Choroid plexus epithelial cell (primary cell): ENCODE measurements at regions not wholly inside any gene's neighbourhood (a gene's known extent, or its start where the extent isn't known, plus 50 kb on each side); places are given as distances from the start of the nearest gene placed in this dataset.
A peak's percentile ranks its signal among the peaks of the same experiment; 100 is the strongest.

ENCODE experiments used
- DNase-seq: peaks from one replicate; pipeline ENCODE4 v3.0.0-alpha.2; 2010; ENCODE audit warnings: low read depth
- H3K4me3 ChIP-seq: 2 replicates; pipeline ENCODE4 v1.5.1; 2011; ENCODE audit warnings: low read depth, mild to moderate bottlenecking, control low read depth, low read length, moderate library complexity
- CTCF ChIP-seq: conservative IDR thresholded peaks from 2 replicates; pipeline ENCODE4 v1.5.1; 2011; ENCODE audit warnings: low read depth, mild to moderate bottlenecking, control low read depth, inconsistent platforms, low read length, moderate library complexity

- H3K4me3 ChIP-seq, result no peak overlapping the region
- DNase-seq, result no peak
- TF ChIP-seq CTCF, result no peak
Observed at GRCh38 chr1:56411484-56412180, 167.7 kb downstream of the PLPP3 start.

- no peak overlapping the region for H3K4me3 ChIP-seq
- no peak for DNase-seq
- no peak for TF ChIP-seq CTCF
Observed at GRCh38 chr1:56411021-56411420, 168.3 kb downstream of the PLPP3 start.

- TF ChIP-seq CTCF, result no peak
- no peak for DNase-seq
- no peak overlapping the region for H3K4me3 ChIP-seq
Observed at GRCh38 chr1:56410405-56410804, 169.0 kb downstream of the PLPP3 start.

GRCh38 chr1:56409112-56409691, 170.2 kb downstream of the PLPP3 start:
- no peak for DNase-seq
- no peak overlapping the region for H3K4me3 ChIP-seq
- TF ChIP-seq CTCF, result peak; percentile 47

GRCh38 chr1:56406821-56407220, 172.5 kb downstream of the PLPP3 start:
- no peak for DNase-seq
- no peak for TF ChIP-seq CTCF
- H3K4me3 ChIP-seq, result no peak overlapping the region

- no peak for TF ChIP-seq CTCF
- H3K4me3 ChIP-seq, result no peak overlapping the region
- no peak for DNase-seq
Observed at GRCh38 chr1:56404561-56405030, 174.8 kb downstream of the PLPP3 start.

- no peak overlapping the region for H3K4me3 ChIP-seq
- TF ChIP-seq CTCF, result no peak
- no peak for DNase-seq
Observed at GRCh38 chr1:56404066-56404465, 175.3 kb downstream of the PLPP3 start.
